Epithelial cell of esophagus (primary cell): ENCODE measurements at regions not wholly inside any gene's neighbourhood (a gene's known extent, or its start where the extent isn't known, plus 50 kb on each side); places are given as distances from the start of the nearest gene placed in this dataset.

Experiments
- DNase-seq: peaks from one replicate; pipeline ENCODE4 v3.0.0; 2010; ENCODE audit warnings: low read depth
- H3K4me3 ChIP-seq: 2 replicates; pipeline ENCODE4 v1.5.1; 2011; ENCODE audit warnings: mild to moderate bottlenecking, low read length, control low read depth
- TF ChIP-seq, protein P1 (sequence below): IDR thresholded peaks from 2 replicates; pipeline ENCODE4 v1.5.1; 2011; ENCODE audit warnings: low read depth, mild to moderate bottlenecking, low read length, control low read depth, inconsistent platforms; ENCODE audit not compliant: insufficient read depth; ENCODE audit errors: missing control alignments

DNA sequence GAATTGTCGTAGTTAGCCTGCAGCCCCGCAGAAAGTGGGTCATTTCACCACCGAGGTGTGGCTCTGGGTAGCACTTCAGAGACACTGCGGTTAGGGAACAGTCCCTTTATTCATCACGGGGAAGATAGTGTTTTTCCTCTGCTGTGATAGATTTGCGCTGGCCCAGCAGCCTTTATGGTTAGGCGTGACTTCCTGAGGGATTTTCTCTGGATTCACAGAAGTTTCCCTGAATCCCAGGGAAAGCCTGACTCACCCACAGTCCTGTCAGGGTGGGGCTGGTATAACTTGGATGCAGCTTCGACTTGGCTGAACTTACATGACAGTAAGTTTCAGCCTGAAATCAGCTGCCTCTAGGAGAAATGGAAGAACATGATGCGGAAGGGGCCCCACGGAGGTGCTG lies 196.3 kb upstream of the HHIP start:
- H3K4me3 ChIP-seq = no peak overlapping the region
- peak; percentile 23 for DNase-seq
- TF ChIP-seq, protein P1, sequence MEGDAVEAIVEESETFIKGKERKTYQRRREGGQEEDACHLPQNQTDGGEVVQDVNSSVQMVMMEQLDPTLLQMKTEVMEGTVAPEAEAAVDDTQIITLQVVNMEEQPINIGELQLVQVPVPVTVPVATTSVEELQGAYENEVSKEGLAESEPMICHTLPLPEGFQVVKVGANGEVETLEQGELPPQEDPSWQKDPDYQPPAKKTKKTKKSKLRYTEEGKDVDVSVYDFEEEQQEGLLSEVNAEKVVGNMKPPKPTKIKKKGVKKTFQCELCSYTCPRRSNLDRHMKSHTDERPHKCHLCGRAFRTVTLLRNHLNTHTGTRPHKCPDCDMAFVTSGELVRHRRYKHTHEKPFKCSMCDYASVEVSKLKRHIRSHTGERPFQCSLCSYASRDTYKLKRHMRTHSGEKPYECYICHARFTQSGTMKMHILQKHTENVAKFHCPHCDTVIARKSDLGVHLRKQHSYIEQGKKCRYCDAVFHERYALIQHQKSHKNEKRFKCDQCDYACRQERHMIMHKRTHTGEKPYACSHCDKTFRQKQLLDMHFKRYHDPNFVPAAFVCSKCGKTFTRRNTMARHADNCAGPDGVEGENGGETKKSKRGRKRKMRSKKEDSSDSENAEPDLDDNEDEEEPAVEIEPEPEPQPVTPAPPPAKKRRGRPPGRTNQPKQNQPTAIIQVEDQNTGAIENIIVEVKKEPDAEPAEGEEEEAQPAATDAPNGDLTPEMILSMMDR = no peak

DNA sequence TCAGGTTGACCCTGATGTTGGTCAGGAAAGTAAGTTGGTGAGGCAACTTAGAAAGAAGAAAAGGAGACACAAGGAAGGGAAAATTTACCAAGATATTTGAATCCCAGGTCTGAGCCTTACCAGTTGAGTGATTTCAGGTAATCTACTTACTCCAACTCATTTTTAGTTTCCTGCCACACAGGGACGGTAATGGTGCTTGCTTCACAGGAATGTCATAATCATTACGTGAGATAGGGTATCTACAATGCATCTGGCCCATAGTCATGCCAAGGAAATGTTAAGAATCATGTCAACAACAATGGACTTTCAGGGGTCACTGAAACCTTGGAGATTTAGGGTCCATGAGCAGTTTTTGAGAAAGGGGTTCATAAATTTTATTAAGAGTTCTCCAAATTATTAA lies 195.4 kb upstream of the HHIP start:
- no peak for DNase-seq
- no peak overlapping the region for H3K4me3 ChIP-seq
- TF ChIP-seq, protein P1 = no peak

DNA sequence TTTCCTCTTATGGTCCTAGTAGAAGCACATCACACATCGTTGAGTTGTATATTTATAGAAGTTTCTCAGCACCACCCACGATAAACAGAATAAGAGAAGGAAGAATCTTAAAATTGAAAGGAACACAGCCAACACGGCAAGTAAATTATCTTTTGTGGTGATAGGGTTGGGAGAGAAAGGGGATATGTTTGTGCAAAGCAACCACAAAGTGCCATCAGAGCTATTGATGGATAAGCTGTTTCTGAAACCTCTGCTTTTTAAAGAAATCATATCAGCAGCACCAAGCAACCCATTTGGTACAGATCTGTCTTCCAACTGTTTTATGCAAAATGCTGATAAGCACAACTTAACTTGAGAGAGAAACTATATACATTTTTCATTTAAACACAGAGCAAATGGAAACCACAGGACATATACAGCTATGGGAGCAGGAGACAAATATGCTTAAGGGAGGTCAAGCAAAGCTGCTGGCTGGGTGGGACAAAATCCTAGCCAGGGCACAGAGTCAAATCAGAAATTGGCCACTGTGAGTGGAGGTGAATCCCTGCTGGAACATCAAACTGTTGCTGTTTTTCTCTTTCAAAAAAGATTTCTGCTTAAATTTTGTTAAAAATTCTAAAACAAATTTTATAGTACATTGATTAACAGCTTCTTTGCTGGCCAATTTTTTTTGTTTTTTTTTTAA lies 194.0 kb upstream of the HHIP start:
- no peak for DNase-seq
- H3K4me3 ChIP-seq = no peak overlapping the region
- TF ChIP-seq, protein P1 = no peak

DNA sequence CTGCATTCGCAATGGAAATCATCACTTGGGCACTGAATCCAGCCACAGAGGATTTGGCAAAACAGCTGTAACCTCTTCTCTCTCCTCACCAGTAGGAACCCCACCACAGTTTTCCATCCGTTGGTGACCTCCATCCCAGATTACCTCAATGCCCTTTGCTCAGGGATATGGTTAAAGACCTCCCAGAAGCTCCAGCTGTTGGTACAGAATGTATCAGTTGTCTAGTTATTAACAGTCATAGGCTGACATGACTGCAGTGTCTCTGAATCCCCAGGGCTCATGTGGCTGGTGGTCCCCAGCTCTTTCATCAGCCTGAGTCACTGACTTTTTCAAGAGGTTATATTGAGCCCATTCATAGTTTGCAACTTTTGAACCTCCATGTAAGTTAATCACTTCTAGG lies 189.8 kb upstream of the HHIP start:
- H3K4me3 ChIP-seq = no peak overlapping the region
- TF ChIP-seq, protein P1 = no peak
- DNase-seq = no peak

DNA sequence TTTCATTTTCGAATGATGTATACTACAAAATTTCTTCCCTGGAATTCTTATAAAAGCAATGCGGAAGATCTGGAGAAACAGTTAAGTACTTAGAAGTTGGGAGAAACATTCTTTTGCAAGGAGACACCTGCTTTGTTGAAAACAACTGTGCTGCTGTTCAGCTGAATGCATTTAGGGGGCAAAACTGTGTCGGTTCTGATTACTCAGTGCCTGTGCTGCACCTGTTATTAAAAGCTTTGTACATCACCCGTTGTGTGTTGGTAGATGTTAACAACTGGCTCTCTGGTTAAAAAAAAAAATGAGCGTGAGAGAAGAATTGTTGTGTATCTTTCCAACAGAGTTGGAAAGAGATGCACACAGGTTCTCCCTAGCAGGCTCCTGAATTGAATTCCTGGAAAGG lies 184.1 kb upstream of the HHIP start:
- no peak for DNase-seq
- TF ChIP-seq, protein P1 = no peak
- H3K4me3 ChIP-seq = no peak overlapping the region

DNA sequence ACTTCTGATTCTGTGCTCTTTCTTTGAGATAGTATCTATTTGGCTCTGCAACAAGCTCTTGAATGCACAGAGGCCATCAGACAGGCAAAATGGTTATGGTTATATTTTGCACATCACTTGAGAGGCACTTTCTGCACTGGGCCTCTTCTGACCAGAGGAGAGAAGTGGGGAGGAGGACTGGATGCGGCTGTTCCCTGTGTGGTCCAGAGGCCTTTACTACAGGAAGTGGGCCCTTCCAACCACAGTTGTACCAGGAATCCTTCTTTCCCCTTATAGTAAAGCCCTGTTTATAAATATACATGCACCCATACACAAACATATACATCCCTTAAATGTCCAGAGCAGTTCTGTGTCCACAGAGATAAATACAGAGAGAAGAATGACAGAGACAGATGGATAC lies 182.7 kb upstream of the HHIP start:
- DNase-seq = no peak
- TF ChIP-seq, protein P1 = no peak
- no peak overlapping the region for H3K4me3 ChIP-seq

DNA sequence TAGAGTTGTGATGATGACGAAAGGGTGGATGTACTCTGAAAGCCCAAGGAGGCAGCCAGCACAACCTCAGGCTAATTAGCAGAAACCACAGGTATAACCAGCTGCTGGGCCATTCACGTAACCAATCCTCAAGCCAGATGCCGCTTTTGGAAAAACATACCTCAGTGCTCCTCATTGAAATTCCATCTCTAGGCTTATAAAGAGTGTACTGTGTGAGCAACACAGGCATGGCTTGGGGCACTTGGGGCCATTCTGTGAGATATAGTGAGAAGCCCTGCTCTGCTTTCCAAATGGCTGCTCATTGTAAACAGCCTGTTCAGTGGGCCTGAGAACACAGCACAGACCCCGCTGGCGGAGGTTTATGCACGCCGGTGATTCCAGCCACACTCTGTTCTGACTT lies 182.1 kb upstream of the HHIP start:
- DNase-seq = no peak
- no peak overlapping the region for H3K4me3 ChIP-seq
- TF ChIP-seq, protein P1 = no peak
